Ishikawa (cell line): ENCODE measurements at regions not wholly inside any gene's neighbourhood (a gene's known extent, or its start where the extent isn't known, plus 50 kb on each side); places are given as distances from the start of the nearest gene placed in this dataset.

Source experiments
- EP300 ChIP-seq: IDR thresholded peaks from 2 replicates; pipeline ENCODE4 v1.6.1; 2012; ENCODE audit warnings: borderline replicate concordance
- NFIC ChIP-seq: IDR thresholded peaks from 2 replicates; pipeline ENCODE4 v1.6.1; 2012
- TCF12 ChIP-seq: IDR thresholded peaks from 2 replicates; pipeline ENCODE4 v1.6.1; 2012; ENCODE audit warnings: low read depth
- TF ChIP-seq, protein P1 (sequence below): IDR thresholded peaks from 2 replicates; pipeline ENCODE4 v1.6.1; 2012; ENCODE audit warnings: low read depth, mild to moderate bottlenecking
- TF ChIP-seq, protein P2 (sequence below): IDR thresholded peaks from 2 replicates; pipeline ENCODE4 v1.6.1; 2012

DNA sequence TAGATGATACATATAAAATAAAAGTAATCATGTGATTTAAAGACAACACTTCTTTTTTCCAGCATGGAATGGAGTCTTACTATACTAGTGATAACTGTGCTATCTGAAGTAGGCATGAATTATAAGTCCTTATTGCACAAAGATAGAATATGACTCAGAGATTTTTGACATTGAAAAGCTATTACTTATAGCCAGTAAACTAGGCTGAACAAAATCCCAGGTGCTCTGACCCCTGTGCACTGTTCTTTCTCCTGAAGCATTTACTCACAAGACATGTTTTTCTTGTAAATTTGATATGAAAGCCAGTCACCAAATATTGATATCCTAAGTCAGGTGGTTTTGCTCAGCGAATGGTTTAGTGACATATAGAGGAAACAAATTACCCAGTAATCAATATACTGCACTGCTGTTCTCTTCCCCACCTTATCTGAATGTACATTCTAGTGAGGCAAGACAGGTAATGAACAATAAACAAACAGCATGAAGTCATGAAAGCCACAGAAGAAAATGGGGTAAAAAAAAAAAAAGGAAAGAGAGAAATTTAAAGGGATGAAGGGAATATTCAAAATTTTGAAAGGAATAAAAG lies 1567.0 kb upstream of the SPRY2 start:
- TF ChIP-seq EP300 (no peak), TCF12 (no peak), NFIC (no peak)
- TF ChIP-seq, protein P1, sequence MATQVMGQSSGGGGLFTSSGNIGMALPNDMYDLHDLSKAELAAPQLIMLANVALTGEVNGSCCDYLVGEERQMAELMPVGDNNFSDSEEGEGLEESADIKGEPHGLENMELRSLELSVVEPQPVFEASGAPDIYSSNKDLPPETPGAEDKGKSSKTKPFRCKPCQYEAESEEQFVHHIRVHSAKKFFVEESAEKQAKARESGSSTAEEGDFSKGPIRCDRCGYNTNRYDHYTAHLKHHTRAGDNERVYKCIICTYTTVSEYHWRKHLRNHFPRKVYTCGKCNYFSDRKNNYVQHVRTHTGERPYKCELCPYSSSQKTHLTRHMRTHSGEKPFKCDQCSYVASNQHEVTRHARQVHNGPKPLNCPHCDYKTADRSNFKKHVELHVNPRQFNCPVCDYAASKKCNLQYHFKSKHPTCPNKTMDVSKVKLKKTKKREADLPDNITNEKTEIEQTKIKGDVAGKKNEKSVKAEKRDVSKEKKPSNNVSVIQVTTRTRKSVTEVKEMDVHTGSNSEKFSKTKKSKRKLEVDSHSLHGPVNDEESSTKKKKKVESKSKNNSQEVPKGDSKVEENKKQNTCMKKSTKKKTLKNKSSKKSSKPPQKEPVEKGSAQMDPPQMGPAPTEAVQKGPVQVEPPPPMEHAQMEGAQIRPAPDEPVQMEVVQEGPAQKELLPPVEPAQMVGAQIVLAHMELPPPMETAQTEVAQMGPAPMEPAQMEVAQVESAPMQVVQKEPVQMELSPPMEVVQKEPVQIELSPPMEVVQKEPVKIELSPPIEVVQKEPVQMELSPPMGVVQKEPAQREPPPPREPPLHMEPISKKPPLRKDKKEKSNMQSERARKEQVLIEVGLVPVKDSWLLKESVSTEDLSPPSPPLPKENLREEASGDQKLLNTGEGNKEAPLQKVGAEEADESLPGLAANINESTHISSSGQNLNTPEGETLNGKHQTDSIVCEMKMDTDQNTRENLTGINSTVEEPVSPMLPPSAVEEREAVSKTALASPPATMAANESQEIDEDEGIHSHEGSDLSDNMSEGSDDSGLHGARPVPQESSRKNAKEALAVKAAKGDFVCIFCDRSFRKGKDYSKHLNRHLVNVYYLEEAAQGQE = no peak
- TF ChIP-seq, protein P2, sequence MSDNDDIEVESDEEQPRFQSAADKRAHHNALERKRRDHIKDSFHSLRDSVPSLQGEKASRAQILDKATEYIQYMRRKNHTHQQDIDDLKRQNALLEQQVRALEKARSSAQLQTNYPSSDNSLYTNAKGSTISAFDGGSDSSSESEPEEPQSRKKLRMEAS = no peak
